ENCODE measurements at regions not wholly inside any gene's neighbourhood (a gene's known extent, or its start where the extent isn't known, plus 50 kb on each side); places are given as distances from the start of the nearest gene placed in this dataset.

DNA sequence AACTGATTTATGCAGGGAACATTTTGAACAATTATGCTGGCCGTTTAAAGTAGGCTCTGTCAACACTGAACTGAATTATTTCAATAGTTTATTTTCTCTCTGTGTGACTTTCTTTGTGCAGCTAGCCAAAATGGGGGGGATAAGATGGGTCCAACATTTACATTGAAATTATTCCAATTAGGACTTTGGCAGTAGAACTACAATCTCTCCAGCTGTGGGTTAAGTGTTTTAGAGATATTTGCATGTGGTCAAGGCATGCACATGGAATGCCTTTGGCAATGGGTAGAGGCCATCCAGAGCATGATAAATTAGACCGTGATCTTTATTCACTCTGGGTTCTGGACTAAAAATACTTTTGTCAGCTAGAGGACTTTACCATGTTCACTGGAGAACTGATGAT lies 107.9 kb upstream of the ELOVL6 start:
- TF ChIP-seq, protein P1, sequence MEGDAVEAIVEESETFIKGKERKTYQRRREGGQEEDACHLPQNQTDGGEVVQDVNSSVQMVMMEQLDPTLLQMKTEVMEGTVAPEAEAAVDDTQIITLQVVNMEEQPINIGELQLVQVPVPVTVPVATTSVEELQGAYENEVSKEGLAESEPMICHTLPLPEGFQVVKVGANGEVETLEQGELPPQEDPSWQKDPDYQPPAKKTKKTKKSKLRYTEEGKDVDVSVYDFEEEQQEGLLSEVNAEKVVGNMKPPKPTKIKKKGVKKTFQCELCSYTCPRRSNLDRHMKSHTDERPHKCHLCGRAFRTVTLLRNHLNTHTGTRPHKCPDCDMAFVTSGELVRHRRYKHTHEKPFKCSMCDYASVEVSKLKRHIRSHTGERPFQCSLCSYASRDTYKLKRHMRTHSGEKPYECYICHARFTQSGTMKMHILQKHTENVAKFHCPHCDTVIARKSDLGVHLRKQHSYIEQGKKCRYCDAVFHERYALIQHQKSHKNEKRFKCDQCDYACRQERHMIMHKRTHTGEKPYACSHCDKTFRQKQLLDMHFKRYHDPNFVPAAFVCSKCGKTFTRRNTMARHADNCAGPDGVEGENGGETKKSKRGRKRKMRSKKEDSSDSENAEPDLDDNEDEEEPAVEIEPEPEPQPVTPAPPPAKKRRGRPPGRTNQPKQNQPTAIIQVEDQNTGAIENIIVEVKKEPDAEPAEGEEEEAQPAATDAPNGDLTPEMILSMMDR (IDR thresholded peaks at IDR 0.05; ENCODE audit: extremely low read depth, missing control alignments) = no peak
- no peak for DNase-seq (ENCODE audit: low spot score)

DNA sequence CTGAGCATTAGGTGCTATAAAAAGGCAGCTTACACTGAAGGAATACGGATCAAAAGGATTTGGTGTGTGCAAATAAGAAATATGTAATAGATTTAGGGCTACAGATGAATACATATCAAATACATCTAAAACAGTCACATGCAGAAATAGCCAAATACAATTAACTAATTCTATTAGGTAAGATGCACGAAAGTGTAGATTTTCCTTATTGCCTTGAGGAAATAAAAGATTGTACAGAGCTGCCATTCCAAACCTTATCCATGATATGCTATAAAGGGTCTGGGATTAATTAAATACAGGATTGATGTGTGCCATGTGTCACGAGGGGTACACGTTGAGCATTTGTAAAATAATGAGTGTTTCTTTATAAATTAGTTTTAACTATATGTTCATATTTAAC lies 107.0 kb upstream of the ELOVL6 start:
- TF ChIP-seq, protein P1 (IDR thresholded peaks at IDR 0.05; ENCODE audit: extremely low read depth, missing control alignments) = no peak
- no peak for DNase-seq (ENCODE audit: low spot score)

DNA sequence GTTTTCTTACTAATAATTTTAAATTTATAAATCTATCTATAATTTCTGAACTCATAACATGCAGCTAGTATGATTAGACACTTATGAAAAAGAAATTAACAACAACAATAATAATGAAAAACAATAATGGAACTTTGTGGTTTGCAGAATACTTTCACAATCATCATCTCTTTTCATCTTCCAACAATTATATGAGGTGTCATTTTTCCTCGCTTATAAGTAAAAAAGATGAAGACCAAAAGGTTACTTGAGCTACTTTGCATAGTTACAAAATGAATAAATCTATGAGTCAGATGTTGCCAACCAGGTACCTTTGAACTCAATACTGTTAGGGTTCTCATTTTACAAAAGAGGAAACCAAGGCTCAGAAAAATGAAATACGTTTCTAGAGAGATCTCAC lies 98.5 kb upstream of the ELOVL6 start:
- TF ChIP-seq, protein P1 (IDR thresholded peaks at IDR 0.05; ENCODE audit: extremely low read depth, missing control alignments) = no peak
- DNase-seq (ENCODE audit: low spot score) = peak; percentile 23

DNA sequence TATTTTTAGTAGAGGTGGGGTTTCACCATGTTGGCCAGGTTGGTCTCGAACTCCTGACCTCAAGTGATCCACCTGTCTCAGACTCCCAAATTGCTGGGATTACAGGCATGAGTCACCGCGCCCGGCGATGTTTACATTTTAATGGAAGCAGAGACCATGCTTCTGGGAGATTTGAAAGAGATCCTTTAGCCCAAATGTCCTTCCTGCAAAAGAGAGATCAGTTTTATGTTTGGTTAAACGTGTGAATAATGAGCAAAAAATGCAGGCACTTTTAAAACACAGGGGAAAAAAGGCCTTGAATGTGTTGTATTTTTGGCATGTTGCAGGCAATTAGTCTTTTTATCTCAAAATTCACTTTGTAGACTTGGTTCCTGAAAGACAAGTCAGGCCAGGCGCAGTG lies 95.8 kb upstream of the ELOVL6 start:
- TF ChIP-seq, protein P1 (IDR thresholded peaks at IDR 0.05; ENCODE audit: extremely low read depth, missing control alignments) = no peak
- no peak for DNase-seq (ENCODE audit: low spot score)

DNA sequence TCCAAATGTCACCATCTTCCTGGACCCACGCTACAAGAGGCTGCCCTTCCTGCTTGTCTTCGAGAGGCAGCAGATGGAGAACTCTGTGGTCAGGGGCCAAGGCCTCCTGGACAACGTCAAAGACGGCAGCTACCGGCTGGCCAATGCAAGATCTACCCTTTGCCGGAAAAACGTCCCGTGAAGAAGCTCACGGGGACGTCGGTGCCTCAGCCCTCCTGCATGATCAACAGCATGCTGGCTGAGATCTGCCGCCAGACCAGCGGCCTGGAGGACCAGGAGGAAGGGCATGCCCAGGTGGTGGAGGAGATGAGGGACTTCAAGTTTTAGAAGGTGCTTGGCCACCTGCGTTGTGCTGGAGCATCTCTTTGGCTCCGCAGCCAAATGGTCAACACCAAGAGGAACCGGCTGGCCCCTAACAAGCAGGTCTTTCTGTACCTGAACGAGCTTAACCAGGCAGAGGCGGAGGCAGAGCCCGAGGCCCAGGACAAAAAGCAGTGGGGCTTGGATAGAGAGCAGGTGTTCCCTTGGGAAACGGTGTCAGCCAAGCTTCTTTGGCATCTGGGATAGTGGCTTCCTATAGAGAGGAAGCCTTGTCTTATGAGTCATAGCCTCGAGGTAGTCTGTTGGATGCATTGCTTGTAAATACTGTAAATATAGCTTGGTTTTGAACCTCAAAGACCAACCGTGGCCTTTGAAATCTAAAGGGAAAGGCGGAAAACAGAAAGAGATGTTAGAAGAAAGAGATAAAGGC lies 94.8 kb upstream of the ELOVL6 start:
- TF ChIP-seq, protein P1 (IDR thresholded peaks at IDR 0.05; ENCODE audit: extremely low read depth, missing control alignments) = no peak
- DNase-seq (ENCODE audit: low spot score) = no peak

DNA sequence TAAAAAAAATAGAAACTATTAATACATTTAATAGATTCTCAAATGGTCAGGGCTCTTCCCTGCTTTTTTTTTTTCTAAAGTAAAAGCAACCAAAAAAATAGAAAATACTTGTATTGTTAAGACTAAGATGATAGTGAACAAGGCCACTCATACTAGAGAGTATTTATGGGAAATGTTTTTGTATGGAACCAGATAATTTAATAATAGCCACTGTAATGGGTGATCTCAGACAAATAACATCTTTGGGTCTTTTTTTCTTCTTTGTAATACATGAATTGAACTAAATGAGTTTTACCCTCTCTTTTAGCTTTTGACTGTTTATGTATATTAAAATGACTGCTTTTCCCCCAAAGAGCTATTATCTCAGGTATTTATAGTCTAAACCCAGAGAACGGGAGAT lies 92.1 kb upstream of the ELOVL6 start:
- TF ChIP-seq, protein P1 (IDR thresholded peaks at IDR 0.05; ENCODE audit: extremely low read depth, missing control alignments) = no peak
- no peak for DNase-seq (ENCODE audit: low spot score)

DNA sequence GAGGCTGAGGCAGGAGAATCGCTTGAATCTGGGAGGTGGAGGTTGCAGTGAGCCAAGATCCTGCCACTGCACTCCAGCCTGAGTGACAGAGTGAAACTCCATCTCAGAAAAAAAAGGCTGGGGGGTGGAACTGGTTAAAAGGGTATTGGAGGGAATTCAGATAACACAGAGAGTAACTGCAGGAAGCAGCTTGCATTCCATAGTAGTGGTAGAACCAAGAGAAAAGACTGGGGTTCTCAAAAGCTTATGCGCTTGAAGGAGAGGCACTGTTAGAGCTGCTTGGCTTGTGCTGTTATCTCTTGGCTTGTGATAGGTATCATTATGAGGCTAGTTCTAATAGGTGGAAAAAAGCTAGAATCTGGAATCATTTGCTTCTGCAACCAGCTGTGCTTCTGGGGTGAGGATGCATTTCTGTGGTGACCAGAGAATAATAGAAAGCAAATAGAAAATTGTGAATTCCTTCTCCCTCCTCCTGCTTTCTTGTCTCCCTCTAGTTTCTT lies 91.2 kb upstream of the ELOVL6 start:
- TF ChIP-seq, protein P1 (IDR thresholded peaks at IDR 0.05; ENCODE audit: extremely low read depth, missing control alignments) = no peak
- DNase-seq (ENCODE audit: low spot score) = no peak

All from GM20000 (cell line).